ACC112 (cell line): ENCODE measurements at regions not wholly inside any gene's neighbourhood (a gene's known extent, or its start where the extent isn't known, plus 50 kb on each side); places are given as distances from the start of the nearest gene placed in this dataset.

ENCODE experiments used
- H2AFZ ChIP-seq: fragments of 200-600 bp; sonication (generic); one replicate; pipeline ENCODE4 v1.6.0; 2017; ENCODE audit warnings: antibody characterized with exemption, low read length; ENCODE audit not compliant: unreplicated experiment
- H3K27ac ChIP-seq: fragments of 200-600 bp; sonication (generic); 2 replicates; pipeline ENCODE4 v1.5.1; 2014; ENCODE audit warnings: low read depth, mild to moderate bottlenecking, antibody characterized with exemption, low read length, moderate library complexity
- H3K27me3 ChIP-seq: fragments of 200-600 bp; sonication (generic); 2 replicates; pipeline ENCODE4 v1.6.1; 2014; ENCODE audit warnings: mild to moderate bottlenecking, antibody characterized with exemption, low read length, moderate library complexity, mixed read lengths; ENCODE audit not compliant: insufficient read depth
- H3K36me3 ChIP-seq: fragments of 200-600 bp; sonication (generic); 2 replicates; pipeline ENCODE4 v1.6.1; 2016; ENCODE audit warnings: mild to moderate bottlenecking, antibody characterized with exemption, low read length, moderate library complexity, mixed read lengths; ENCODE audit not compliant: insufficient read depth
- H3K4me1 ChIP-seq: fragments of 200-600 bp; sonication (generic); one replicate; pipeline ENCODE4 v1.6.1; 2016; ENCODE audit warnings: low read length, mixed read lengths; ENCODE audit not compliant: insufficient read depth, unreplicated experiment, control insufficient read depth
- H3K4me3 ChIP-seq: fragments of 200-600 bp; sonication (generic); 2 replicates; pipeline ENCODE4 v1.5.1; 2014; ENCODE audit warnings: mild to moderate bottlenecking, low read depth, low read length
- H3K79me2 ChIP-seq: fragments of 200-600 bp; sonication (generic); one replicate; pipeline ENCODE4 v1.6.0; 2016; ENCODE audit warnings: low read length; ENCODE audit not compliant: control insufficient read depth, unreplicated experiment, insufficient read depth

DNA sequence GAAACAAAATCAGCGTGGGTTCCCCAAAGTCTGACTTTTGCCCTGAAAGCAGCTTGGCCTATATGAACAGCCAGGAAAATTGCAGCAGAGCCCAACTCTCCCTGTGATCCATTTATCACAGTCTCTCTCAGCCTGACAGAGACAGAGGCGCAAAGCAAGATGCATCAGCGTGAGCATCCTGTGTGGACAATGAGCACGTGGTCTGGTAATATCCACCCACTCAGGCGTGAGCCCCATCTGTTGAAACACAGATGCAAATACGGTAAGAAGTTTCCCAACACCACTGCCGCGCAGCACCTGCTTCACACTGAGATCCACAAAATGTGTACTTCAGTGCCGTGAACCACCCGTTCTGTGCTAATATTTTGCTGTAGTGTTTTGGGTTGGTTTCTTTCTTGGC, 114.6 kb downstream of the MRPL36 start:
- no peaks in the 10 kb centered on the region for H3K36me3 ChIP-seq
- H3K4me3 ChIP-seq: 0 out of 2 replicates have a peak overlapping the region, but pooled peaks have one; percentile 6
- H3K79me2 ChIP-seq: no peaks in the 10 kb centered on the region
- no peaks in the 10 kb centered on the region for H3K4me1 ChIP-seq
- H3K27ac ChIP-seq: no peak overlapping the region
- H2AFZ ChIP-seq: no peak overlapping the region
- peaks cover 57% of the 10 kb centered on the region for H3K27me3 ChIP-seq

DNA sequence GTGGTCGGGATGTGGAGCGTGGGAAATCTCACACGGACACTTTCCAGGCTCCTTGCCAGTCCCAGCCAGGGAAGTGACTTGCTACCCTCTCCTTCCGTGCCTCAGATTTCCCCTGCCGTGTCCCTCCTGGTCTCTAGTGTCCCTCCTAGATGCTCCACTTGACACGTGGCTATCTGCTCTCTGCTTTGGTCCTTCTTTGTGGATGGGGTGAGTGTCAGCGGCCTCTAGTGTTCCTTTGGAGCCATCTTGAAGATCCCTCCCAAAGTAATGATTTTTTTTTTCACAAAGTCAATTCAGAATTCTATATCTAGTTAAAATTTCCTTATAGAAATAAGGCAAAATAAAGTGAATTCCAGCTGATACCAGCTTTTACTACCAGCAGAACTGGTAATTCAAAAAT, 117.7 kb downstream of the MRPL36 start:
- peaks cover 61% of the 10 kb centered on the region for H3K27me3 ChIP-seq
- H3K36me3 ChIP-seq: no peaks in the 10 kb centered on the region
- no peaks in the 10 kb centered on the region for H3K79me2 ChIP-seq
- no peak overlapping the region for H2AFZ ChIP-seq
- no peaks in the 10 kb centered on the region for H3K4me1 ChIP-seq
- no peak overlapping the region for H3K4me3 ChIP-seq
- no peak overlapping the region for H3K27ac ChIP-seq

DNA sequence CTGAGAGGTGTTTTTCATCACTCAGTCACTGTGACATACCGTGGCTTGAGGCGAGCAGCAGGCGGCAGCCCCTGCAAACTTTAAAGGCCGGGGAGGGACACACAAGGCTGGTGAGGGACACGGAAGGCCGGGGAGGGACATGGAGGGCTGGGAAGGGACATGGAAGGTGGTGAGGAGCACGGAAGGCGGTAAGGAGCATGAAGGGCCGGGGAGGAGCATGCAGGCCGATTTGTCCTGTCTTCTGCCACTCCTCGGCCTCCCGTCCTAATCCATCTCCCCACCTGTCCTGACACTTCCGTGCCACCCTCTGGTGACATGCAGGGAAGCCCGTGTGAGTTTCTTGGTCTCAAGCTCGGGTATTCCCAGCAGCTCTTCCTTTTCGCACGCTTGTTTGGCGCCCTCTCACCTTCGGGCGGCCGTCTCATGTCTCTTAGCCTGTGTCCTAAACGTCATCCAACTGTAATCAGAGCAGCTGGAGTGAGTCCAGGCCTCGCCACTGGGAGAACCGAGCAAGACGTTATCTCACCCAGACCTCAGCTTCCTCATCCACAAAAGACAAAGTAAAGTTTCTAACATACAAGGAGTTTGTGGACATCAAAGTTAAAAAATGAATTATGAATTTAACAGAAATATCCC, 126.5 kb downstream of the MRPL36 start:
- H3K4me3 ChIP-seq: no peak overlapping the region
- H3K27ac ChIP-seq: no peak overlapping the region

DNA sequence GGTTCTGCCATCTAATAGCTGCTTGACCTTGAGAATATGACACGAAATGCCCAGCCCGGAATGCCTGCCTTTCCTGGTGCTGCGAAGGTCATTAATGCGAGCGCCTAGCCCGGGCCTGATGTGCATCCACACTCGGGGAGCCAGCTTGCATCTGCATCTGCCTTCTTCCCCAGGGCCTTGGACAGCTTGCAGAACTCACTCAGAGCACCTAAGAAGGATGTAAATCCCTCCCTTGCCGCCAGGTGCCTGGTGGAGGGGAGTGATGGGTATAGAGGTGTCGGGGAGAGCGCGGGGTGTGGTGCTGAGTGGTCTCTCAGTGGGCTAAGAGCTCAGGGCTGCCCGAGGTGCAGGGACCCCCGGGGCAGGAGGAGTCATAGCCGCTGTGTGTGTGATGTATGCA, 127.2 kb downstream of the MRPL36 start:
- H2AFZ ChIP-seq: no peak overlapping the region

More for the DNA sequence above, 126.5 kb downstream of the MRPL36 start:
- Histone ChIP-seq H3K27me3 (peaks cover 80% of the 10 kb centered on the region), H3K79me2 (no peaks in the 10 kb centered on the region), H2AFZ (no peak overlapping the region), H3K36me3 (no peaks in the 10 kb centered on the region), H3K4me1 (no peaks in the 10 kb centered on the region)

DNA sequence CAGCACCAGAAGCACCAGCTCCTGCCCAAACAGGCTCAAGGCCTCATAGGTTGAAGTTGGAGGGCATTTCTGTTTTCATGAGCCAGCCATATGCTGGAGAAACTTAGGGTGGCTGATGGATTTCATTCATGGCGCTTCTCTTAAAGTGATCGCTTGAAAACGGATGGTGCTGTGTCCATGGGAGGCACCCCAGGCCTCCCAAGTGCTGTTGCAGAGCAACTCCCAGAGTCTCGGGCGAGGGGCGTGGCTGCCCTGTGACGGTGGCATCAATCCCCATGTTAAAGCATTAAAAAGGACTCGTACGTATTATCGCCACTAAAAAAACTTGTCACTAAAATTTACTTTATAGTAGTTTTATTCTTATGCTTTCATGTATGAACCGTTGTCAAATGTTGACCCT, 128.3 kb downstream of the MRPL36 start:
- H3K4me1 ChIP-seq: no peaks in the 10 kb centered on the region
- H3K79me2 ChIP-seq: no peaks in the 10 kb centered on the region
- H3K27me3 ChIP-seq: peaks cover 81% of the 10 kb centered on the region
- H3K36me3 ChIP-seq: no peaks in the 10 kb centered on the region
- H2AFZ ChIP-seq: no peak overlapping the region
- H3K4me3 ChIP-seq: no peak overlapping the region
- no peak overlapping the region for H3K27ac ChIP-seq

More for the DNA sequence above, 127.2 kb downstream of the MRPL36 start:
- Histone ChIP-seq H3K27ac (no peak overlapping the region), H3K27me3 (peaks cover 83% of the 10 kb centered on the region), H3K4me1 (no peaks in the 10 kb centered on the region), H3K36me3 (no peaks in the 10 kb centered on the region), H3K4me3 (no peak overlapping the region), H3K79me2 (no peaks in the 10 kb centered on the region)

DNA sequence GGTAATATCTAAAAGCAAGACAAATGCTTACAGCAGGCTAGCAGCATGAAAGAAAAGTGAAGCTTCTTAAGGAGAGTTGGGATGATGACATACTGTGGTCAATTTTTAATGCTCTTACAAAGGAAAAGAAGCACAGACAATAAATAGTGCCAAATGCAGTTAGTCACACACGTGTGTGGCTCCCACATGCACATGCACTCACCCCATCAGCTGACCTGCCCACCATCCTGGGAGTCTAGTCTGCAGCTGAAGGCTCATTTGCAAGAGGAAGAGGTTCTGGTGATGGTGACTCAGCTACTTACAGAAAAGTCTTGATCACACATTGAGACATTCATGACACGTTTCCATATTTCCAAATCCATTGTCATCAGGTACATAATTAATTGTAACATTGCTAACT, 129.3 kb downstream of the MRPL36 start:
- H3K79me2 ChIP-seq: no peaks in the 10 kb centered on the region
- H2AFZ ChIP-seq: no peak overlapping the region
- no peak overlapping the region for H3K4me3 ChIP-seq
- no peaks in the 10 kb centered on the region for H3K36me3 ChIP-seq
- H3K4me1 ChIP-seq: no peaks in the 10 kb centered on the region
- H3K27me3 ChIP-seq: peaks cover 86% of the 10 kb centered on the region
- H3K27ac ChIP-seq: no peak overlapping the region

DNA sequence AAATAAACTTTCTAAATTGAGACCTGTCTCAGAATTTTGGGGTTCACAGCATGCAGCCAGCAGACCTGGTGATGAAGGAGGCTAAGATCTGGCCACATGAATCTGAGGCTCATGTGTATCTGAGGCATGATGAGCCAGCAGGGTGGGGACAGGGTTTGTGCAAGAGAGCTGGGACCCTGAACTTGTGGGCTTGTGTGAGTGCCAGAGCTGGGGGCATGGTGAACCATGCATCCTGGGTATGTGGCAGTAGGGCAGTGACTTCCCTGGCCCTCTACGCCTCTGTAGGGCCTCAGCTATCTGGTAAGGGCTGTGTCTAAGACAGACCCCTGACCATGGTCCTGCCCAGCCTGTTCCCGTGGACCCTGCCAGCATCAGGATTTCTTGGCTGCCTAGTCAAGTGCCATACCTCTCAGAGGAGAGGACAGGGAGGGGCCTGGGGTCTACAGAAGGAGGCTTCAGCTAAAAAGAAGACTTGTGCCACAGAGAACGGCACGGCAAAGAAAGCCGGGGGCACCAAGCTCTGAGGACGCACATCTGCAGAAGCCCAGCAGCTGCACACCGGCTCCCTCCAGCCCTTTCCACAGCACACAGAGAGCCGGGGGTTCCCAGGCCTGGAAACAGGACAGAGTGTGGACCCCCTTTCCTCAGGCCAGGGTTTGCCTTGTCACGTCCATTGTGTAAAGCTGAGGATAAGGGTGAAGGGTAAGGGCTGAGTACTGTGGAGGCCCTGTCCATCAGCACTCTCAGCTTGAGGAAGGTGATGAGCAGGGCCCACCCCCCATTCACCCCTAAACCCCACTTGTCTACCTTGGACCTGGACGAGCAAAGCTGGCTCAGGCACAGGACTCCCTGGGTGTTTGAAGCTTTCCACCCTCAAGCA, 130.1 kb downstream of the MRPL36 start:
- peaks cover 86% of the 10 kb centered on the region for H3K27me3 ChIP-seq
- no peak overlapping the region for H2AFZ ChIP-seq
- no peaks in the 10 kb centered on the region for H3K79me2 ChIP-seq
- H3K4me1 ChIP-seq: no peaks in the 10 kb centered on the region
- no peak overlapping the region for H3K27ac ChIP-seq
- no peak overlapping the region for H3K4me3 ChIP-seq
- no peaks in the 10 kb centered on the region for H3K36me3 ChIP-seq

DNA sequence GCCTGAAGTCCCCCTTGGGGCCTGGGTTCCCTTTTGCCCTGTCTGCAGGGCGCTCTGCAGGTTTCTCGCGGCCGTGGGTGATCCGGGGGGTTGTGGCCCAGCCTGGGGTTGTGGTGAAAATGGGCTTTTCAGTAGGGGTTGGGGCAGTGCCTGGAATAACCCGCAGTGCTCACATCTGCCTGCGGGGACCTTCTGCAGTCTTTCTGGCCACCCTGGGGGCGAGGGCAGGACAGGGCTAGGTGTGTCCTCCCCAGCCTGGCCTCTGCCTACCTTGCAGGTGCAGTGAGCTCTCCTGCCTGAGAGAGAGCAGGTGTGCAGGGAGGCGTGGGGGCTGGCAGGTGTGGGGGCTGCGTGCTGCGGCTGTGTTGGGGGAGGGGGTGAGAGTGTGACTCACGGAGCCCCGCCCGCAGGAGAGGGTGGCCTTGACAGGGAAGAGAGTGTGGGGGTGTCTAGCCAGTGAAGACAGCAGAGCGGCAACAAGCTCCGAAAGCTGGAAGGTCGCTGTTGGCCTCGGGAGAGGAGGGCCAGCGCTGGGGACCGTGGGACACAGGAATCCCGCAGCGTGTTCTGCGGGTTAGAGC, 131.4 kb downstream of the MRPL36 start:
- Histone ChIP-seq H3K4me3 (no peak overlapping the region), H3K4me1 (no peaks in the 10 kb centered on the region), H3K36me3 (no peaks in the 10 kb centered on the region), H3K27ac (no peak overlapping the region), H3K79me2 (no peaks in the 10 kb centered on the region), H2AFZ (no peak overlapping the region), H3K27me3 (peaks cover 87% of the 10 kb centered on the region)

DNA sequence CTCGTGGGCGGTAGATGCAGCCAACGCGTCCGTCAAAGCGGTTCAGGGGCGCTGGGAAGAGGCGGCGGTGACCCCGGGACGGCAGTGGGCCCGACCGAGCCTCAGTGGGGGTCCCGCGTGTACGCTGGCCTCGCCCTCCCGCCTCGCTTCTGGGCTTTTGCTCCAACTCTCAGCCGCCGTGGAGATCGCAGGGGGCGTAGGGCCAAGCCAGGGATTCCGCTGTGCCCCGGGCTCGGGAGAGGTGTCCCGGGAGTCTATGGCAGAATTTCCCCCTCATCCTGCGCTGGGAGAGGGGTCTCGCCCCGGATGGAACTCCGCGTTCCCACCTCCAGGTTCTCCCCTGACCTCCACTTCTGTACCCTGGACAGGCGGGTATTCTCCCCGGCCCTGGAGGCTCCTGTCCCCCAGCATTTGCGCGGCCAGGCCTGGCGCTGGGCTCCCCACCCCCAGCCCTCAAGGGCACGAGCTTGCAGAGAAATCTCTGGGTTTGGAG, 131.9 kb downstream of the MRPL36 start:
- no peak overlapping the region for H3K4me3 ChIP-seq
- peaks cover 85% of the 10 kb centered on the region for H3K27me3 ChIP-seq

DNA sequence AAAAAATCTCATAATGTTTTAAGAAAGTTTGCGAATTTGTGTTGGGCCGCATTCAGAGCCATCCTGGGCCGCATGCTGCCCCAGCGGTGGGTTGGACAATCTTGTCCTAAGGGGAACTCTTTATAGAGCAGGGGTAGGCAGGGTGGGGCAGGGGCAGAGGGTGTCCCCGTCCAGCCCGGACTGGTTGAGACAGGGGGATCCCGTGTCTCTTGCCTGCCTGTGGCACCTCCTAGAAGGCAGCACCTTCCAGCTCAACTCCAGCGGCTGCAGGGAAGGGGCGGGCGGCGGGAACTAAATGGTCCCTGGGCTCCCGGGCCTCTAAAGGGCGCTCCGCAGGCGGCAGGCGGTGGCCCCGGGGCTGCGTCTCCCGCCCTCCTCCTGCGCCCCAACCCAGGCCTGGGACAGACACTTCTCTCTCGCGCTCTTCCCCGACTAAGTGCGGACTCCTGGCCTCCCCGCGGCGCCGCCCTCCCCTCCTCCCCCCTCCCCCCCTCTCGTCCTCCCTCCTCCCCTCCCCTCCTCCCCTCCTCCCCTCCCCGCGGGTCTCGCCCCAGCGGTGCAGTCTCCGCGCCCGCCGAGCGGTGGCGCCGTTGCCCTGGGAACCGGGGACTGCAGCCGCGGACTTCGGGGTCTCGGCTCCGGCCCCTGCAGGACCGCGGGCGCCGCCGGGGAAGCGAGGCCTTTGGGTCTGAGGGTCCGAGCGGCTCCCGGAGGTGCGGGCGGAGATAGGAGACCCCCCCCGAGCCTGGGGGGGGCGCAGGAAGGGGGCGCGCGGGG, 132.6 kb downstream of the MRPL36 start:
- Histone ChIP-seq H3K27me3 (peaks cover 78% of the 10 kb centered on the region), H3K27ac (no peak overlapping the region), H3K4me3 (no peak overlapping the region), H3K4me1 (no peaks in the 10 kb centered on the region), H3K79me2 (no peaks in the 10 kb centered on the region), H3K36me3 (no peaks in the 10 kb centered on the region), H2AFZ (no peak overlapping the region)

More for the DNA sequence above, 131.9 kb downstream of the MRPL36 start:
- H3K79me2 ChIP-seq: no peaks in the 10 kb centered on the region
- no peaks in the 10 kb centered on the region for H3K4me1 ChIP-seq
- H2AFZ ChIP-seq: no peak overlapping the region
- no peak overlapping the region for H3K27ac ChIP-seq
- H3K36me3 ChIP-seq: no peaks in the 10 kb centered on the region
